Muscle of leg (tissue), 3 donors: ENCODE measurements at regions not wholly inside any gene's neighbourhood (a gene's known extent, or its start where the extent isn't known, plus 50 kb on each side); places are given as distances from the start of the nearest gene placed in this dataset.

Experiments used
- DNase-seq: peaks from one replicate; pipeline ENCODE4 v3.0.0; 2013
- H3K27ac ChIP-seq: one replicate; pipeline ENCODE4 v1.5.1; 2013; ENCODE audit warnings: mild to moderate bottlenecking, low read length, control low read depth
- H3K27me3 ChIP-seq: one replicate; pipeline ENCODE4 v1.6.1; 2013; ENCODE audit warnings: low read length; ENCODE audit not compliant: control insufficient read depth, insufficient read depth
- H3K36me3 ChIP-seq: one replicate; pipeline ENCODE4 v1.6.1; 2013; ENCODE audit warnings: low read length; ENCODE audit not compliant: control insufficient read depth, insufficient read depth
- H3K4me1 ChIP-seq: one replicate; pipeline ENCODE4 v1.6.1; 2013; ENCODE audit warnings: low read length; ENCODE audit not compliant: control insufficient read depth, insufficient read depth
- H3K4me3 ChIP-seq: one replicate; pipeline ENCODE4 v1.5.1; 2013; ENCODE audit warnings: low read length, control low read depth
- H3K9me3 ChIP-seq: replicated peaks from 2 replicates; pipeline ENCODE4 v1.6.1; 2013; ENCODE audit warnings: low read depth, low read length; ENCODE audit not compliant: control insufficient read depth
- WGBS: methylation state at CpG from one replicate; pipeline ENCODE4 v1.1.5; 2013; ENCODE audit warnings: missing lambda C conversion rate; ENCODE audit not compliant: insufficient coverage; 5-methylcytosine and 5-hydroxymethylcytosine counted together

DNA sequence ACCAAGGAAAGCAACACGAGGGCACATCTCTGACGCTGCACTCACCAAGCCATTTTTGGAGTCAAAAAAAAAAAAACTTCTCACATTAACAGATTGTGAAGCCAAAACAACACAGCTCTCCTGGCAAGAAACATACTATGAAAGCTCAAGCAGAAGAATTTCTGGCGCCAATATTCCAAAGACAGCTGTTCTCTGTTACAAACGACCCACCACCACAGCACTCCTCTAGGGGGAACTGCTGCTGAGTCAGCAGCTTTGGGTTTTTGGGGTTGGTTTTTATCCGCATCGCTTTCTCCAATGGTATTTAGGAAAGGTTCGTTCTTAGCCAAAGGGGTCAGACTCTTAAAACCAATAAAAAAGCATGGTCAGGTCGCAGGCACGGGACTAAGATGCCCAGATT is 379.4 kb downstream of the RPS29 start:
- WGBS = 75% methylated on average over 4 of the region's 9 CpGs
- Histone ChIP-seq H3K27me3 (no peaks in the 10 kb centered on the region), H3K36me3 (no peaks in the 10 kb centered on the region), H3K4me3 (no peak overlapping the region), H3K27ac (no peak overlapping the region), H3K9me3 (no peaks in the 10 kb centered on the region), H3K4me1 (peaks cover 2% of the 10 kb centered on the region)
- peak; percentile 90 for DNase-seq

- Histone ChIP-seq H3K36me3 (no peaks in the 10 kb centered on the region), H3K4me3 (no peak overlapping the region), H3K27ac (no peak overlapping the region), H3K9me3 (no peaks in the 10 kb centered on the region), H3K27me3 (no peaks in the 10 kb centered on the region), H3K4me1 (peaks cover 2% of the 10 kb centered on the region)
- no peak for DNase-seq
- 67% methylated on average over 1 of the region's 2 CpGs for whole genome bisulfite sequencing
These were observed 382.5 kb downstream of the RPS29 start for GRCh38 chr14:49203676-49204075.

DNA sequence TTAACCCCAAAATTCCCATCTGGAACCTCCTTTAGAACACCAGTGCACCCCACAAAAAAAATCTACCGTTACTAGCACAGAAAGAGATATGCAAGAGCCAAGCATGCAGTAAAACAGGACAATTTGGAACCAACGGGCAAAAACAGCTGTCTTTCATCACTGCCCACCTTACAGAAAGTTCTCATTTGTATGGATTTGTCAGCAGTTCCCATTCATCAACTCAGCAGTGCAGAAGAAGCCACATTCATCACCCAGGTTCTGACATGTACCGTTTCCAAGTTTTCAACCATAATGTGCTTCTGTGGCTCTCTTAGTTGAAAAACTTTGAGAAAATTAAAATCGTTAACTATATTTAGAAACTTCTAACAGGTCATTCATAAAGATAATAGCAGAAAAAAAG is 387.0 kb downstream of the RPS29 start:
- no peak overlapping the region for H3K27ac ChIP-seq
- peaks cover 4% of the 10 kb centered on the region for H3K4me1 ChIP-seq
- H3K27me3 ChIP-seq = no peaks in the 10 kb centered on the region
- DNase-seq = no peak
- H3K36me3 ChIP-seq = no peaks in the 10 kb centered on the region
- H3K4me3 ChIP-seq = no peak overlapping the region
- H3K9me3 ChIP-seq = no peaks in the 10 kb centered on the region
- no CpG with 5 or more reads among the region's 4 CpGs for WGBS

DNA sequence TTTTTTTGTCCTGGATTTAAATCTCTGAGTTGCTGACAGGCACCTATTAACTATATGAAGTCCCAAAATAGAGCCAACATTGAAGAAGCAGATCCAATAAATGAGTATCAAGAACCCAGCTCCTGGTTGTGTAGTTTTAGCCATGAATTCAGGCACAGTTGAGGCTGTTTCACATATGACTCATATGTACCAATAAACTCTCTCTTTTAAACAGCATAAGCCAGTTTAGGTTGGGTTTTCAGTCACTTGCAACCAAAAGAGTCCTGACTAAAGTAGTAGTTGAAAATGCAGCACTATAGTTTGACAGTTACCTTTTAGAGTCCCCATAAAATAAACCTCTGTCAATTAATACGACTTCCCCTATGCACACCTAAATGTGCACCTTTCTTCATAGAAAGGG is 389.9 kb downstream of the RPS29 start:
- Histone ChIP-seq H3K27me3 (no peaks in the 10 kb centered on the region), H3K9me3 (no peaks in the 10 kb centered on the region), H3K4me3 (no peak overlapping the region), H3K27ac (no peak overlapping the region), H3K4me1 (peaks cover 15% of the 10 kb centered on the region), H3K36me3 (no peaks in the 10 kb centered on the region)
- WGBS = 73% methylated on average over 1 of the region's 1 CpG
- DNase-seq = no peak

DNA sequence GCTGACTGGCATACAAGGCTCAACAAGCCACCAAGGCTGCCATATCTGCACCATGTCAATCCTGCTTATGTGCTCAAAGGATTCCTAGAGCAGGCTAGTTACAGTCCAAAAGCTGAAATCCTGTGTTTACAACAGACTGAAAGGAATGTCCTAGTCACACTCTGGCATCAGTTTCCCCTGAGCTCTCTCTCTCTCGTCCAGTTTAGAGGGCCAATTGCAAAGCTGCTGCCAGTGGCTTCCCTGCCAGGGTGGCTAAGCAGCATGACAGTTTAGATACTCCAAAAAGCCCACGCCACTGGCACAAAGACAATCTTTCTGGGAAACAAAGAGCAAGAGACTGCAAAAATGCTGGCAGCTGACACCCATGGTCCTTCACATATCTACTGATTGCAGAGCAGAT is 392.1 kb downstream of the RPS29 start:
- Histone ChIP-seq H3K36me3 (no peaks in the 10 kb centered on the region), H3K27ac (peak overlapping the region; percentile 62), H3K27me3 (no peaks in the 10 kb centered on the region), H3K4me3 (no peak overlapping the region), H3K9me3 (no peaks in the 10 kb centered on the region), H3K4me1 (peaks cover 15% of the 10 kb centered on the region)
- WGBS = 52% methylated on average over 2 of the region's 2 CpGs
- peak; percentile 89 for DNase-seq

DNA sequence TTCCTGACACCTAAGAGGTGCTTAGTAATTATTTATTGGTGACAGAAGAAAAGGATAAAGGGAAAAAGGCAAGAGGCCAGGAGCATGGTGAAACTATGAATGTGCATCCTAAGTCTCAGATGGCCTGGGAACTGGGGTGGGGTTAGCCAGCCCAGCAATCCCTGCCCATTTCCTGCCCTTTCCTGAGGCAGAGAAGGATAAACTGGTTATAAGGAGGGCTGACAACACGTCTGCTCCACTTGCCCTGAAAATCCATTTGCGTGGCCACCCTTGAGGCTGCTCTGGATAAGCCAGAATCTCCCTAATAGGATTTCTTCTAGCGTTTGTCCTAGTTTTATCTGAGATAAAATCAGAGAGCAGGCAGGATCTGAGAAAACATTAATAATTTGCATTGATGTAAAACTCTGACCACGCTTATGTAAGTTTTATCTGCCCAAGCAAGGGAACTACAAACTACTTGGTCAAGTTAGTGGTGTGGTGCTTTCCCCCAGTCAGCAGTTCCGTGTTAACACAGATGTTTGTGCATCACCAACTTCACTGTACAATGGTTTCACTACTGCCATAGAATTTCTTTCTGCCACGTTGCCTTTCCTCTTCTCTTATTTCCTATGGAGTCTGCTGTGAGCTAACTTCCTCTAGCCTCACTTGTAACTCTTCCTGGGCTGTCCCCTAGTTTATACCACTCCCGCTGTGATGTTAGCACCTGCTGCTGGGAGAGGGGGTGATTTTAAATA is 392.7 kb downstream of the RPS29 start:
- Histone ChIP-seq H3K36me3 (no peaks in the 10 kb centered on the region), H3K27me3 (no peaks in the 10 kb centered on the region), H3K4me1 (peaks cover 15% of the 10 kb centered on the region), H3K4me3 (no peak overlapping the region), H3K27ac (peak overlapping the region; percentile 62), H3K9me3 (no peaks in the 10 kb centered on the region)
- 47% methylated on average over 4 of the region's 7 CpGs for WGBS
- no peak for DNase-seq

DNA sequence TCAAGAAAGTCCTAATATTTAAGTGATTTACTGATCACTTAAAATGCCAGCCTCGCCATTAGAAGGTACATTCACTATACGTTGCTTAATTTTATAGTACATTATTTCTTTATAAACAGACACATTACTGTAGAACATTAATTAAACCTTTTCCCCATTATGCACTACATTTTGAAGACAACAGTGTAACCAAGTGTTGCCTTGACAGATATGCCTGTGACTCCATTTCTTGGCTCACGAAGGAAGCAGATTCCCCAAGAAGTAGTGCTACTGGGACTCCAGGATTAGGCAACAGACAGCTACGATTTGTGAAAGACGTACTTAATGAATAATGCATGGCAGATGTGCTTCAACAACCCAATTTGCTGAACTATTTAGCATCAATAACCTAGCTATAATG is 394.8 kb downstream of the RPS29 start:
- 43% methylated on average over 1 of the region's 5 CpGs for WGBS
- Histone ChIP-seq H3K4me1 (peaks cover 15% of the 10 kb centered on the region), H3K4me3 (no peak overlapping the region), H3K27ac (no peak overlapping the region), H3K36me3 (no peaks in the 10 kb centered on the region), H3K9me3 (no peaks in the 10 kb centered on the region), H3K27me3 (no peaks in the 10 kb centered on the region)
- DNase-seq = no peak

- Histone ChIP-seq H3K27me3 (no peaks in the 10 kb centered on the region), H3K4me3 (no peak overlapping the region), H3K4me1 (peaks cover 10% of the 10 kb centered on the region), H3K36me3 (no peaks in the 10 kb centered on the region), H3K9me3 (no peaks in the 10 kb centered on the region), H3K27ac (no peak overlapping the region)
- DNase-seq = no peak
- WGBS = no CpG with 5 or more reads among the region's 1 CpG
These were observed 396.8 kb downstream of the RPS29 start for GRCh38 chr14:49189375-49189774.

DNA sequence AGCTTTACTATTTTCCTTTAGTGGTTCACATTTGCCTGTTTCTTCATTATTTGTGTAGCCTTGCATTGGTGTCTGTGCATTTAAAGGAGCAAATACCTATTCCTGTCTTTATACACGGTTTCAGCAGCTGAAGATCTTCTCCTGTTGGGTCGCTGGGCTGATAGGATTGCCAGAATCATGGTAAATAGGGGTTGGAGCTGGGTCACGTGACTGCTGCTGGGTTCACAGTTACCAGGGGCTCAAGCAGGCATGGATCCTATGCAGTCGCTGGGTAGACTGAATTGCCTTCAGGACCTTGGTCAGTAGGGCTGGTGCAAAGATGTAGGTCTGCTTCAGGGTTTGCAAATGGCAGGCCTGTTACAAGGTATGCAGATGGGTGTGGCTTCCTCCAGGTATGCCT is 398.4 kb downstream of the RPS29 start:
- Histone ChIP-seq H3K4me1 (no peaks in the 10 kb centered on the region), H3K27me3 (no peaks in the 10 kb centered on the region), H3K36me3 (no peaks in the 10 kb centered on the region), H3K9me3 (no peaks in the 10 kb centered on the region), H3K4me3 (no peak overlapping the region), H3K27ac (no peak overlapping the region)
- WGBS = 97% methylated on average over 3 of the region's 4 CpGs
- DNase-seq = no peak

DNA sequence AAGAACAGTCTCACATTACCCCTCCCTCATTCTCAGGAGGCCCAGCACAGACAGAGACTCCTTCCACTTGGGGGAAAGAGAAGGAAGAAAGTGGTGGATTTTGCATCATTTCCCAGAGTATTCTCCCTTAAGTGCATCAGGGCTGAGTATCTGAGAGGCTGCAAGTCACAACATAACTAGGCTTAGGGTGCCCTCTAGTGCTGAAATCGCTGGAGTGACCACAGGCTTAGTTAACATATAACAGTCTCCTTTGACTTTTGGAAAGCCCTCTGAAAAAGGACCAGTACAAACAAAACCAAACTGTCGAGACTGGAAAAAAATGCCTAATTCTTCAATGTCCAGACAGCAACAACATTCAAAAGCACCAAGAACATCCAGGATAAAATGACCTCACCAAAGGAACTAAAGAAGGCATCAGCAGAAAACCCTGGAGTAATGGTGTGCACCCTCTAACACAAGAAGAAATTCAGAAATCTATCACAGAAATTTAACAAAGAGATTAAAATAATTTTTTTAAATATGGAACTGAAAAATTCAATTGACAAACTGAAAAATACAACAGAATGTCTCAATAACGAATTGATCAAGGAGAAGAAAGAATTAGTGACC is 412.3 kb downstream of the RPS29 start:
- no peak overlapping the region for H3K27ac ChIP-seq
- no peak overlapping the region for H3K4me3 ChIP-seq
- peak; percentile 73 for DNase-seq
- H3K36me3 ChIP-seq = no peaks in the 10 kb centered on the region
- H3K27me3 ChIP-seq = no peaks in the 10 kb centered on the region
- WGBS = 0% methylated on average over 1 of the region's 3 CpGs
- no peaks in the 10 kb centered on the region for H3K4me1 ChIP-seq
- H3K9me3 ChIP-seq = no peaks in the 10 kb centered on the region
